Body of pancreas (tissue), 4 donors: ENCODE measurements at regions not wholly inside any gene's neighbourhood (a gene's known extent, or its start where the extent isn't known, plus 50 kb on each side); places are given as distances from the start of the nearest gene placed in this dataset.

Source experiments
- ATAC-seq: fragments of 150-250 bp; one replicate; pipeline ENCODE4 v1.9.1; 2016
- DNase-seq, 4 donors: peaks; one replicate each; pipeline ENCODE4 v3.0.0-alpha.2; 2019
- H3K27ac ChIP-seq, 4 donors: fragments of 200-600 bp; sonication (generic); 1 replicate in 3 of 4; 2 replicates in 1 of 4; pipeline versions ENCODE4 v1.5.1 to v1.6.1; 2016 to 2019; ENCODE audit warnings: mild to moderate bottlenecking in 1 of 4, mixed read lengths in 1 of 4, moderate library complexity in 1 of 4
- H3K27me3 ChIP-seq, 2 donors: fragments of 200-600 bp; sonication (generic); one replicate each; pipeline ENCODE4 v1.6.0; 2016; ENCODE audit warnings: mild to moderate bottlenecking in 1 of 2
- H3K36me3 ChIP-seq, 2 donors: fragments of 200-600 bp; sonication (generic); replicated peaks in 1 of 2; 2 replicates each; pipeline ENCODE4 v1.5.1; 2016; ENCODE audit warnings: low read depth in 2 of 2; ENCODE audit not compliant: insufficient read depth in 1 of 2
- H3K4me1 ChIP-seq: fragments of 200-600 bp; sonication (generic); one replicate; pipeline ENCODE4 v1.6.0; 2016
- H3K4me3 ChIP-seq, 2 donors: fragments of 200-600 bp; sonication (generic); 1 replicate in 1 of 2; 2 replicates in 1 of 2; pipeline ENCODE4 v1.5.1; 2016 to 2019
- H3K9me3 ChIP-seq, 3 donors: fragments of 200-600 bp; sonication (generic); 1 replicate in 2 of 3; 2 replicates in 1 of 3; pipeline ENCODE4 v1.5.1; 2016
- POLR2A ChIP-seq, 3 donors: fragments of 450-650 bp; IDR thresholded peaks; one replicate each; pipeline ENCODE4 v1.6.1; 2016; ENCODE audit warnings: antibody characterized with exemption in 3 of 3, mild to moderate bottlenecking in 2 of 3
- WGBS, 2 donors: methylation state at CpG; one replicate each; pipeline ENCODE4 v1.1.5; 2017; 5-methylcytosine and 5-hydroxymethylcytosine counted together
- intact Hi-C: fragments of 100-400 bp; cut with DNase I; formaldehyde crosslinking; loops from one replicate; pipeline ENCODE4 v1.15.1; 2023
- TF ChIP-seq, protein P1 (sequence below), 7 experiments: fragments of 450-650 bp in 4 of 7; fragments of 200-600 bp in 3 of 7; sonication (generic) in 3 of 7; IDR thresholded peaks; one replicate each; pipeline ENCODE4 v1.5.1; 2016 to 2019; ENCODE audit warnings: antibody characterized with exemption in 7 of 7

DNA sequence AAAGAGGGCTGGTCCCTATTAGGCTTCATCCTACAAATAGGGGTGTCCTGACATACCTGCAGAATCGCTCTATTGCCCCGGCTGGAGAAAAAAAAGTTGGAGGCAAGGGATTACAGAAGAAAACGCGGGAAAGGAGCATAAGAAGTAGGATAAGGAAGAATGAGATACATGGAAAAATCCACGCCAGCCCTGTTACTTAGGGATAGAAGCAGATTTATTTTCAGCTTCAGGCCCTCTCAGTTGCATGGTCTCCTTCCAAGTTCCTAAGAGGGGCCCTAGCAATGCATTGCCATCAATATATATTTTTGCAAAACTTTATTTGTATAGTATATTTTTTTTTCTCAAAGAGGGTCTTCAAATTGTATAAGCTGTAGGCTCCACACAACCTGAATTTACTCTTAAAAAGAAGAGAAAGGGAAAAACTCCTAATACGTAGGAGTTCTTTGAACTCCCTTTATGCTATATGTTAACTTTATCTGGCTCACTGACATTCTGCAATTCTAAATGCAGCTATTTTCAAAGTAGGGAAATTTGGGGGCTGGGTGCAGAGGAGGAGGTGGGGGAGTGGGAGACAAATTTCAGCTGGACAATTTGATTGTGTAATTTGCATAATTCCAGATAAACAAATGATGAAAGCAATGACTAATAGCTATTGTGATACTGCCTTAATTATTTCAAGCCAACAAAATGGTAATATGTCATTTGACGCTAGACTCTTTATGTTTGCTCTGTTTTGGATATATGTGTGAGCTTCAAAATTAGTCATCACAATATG lies 137.7 kb upstream of the TRHDE start:
- 77 to 80% methylated on average over 7 of the region's 7 CpGs for WGBS, 2 donors
- Histone ChIP-seq H3K9me3 (no peaks in the 10 kb centered on the region), H3K4me3 (no peak overlapping the region), H3K36me3 (no peaks in the 10 kb centered on the region), H3K27ac (no peak overlapping the region), H3K27me3 (no peaks in the 10 kb centered on the region), H3K4me1 (no peaks in the 10 kb centered on the region)
- DNase-seq: no peak
- intact Hi-C loops: no loop called here
- no peak for ATAC-seq
- TF ChIP-seq, protein P1, sequence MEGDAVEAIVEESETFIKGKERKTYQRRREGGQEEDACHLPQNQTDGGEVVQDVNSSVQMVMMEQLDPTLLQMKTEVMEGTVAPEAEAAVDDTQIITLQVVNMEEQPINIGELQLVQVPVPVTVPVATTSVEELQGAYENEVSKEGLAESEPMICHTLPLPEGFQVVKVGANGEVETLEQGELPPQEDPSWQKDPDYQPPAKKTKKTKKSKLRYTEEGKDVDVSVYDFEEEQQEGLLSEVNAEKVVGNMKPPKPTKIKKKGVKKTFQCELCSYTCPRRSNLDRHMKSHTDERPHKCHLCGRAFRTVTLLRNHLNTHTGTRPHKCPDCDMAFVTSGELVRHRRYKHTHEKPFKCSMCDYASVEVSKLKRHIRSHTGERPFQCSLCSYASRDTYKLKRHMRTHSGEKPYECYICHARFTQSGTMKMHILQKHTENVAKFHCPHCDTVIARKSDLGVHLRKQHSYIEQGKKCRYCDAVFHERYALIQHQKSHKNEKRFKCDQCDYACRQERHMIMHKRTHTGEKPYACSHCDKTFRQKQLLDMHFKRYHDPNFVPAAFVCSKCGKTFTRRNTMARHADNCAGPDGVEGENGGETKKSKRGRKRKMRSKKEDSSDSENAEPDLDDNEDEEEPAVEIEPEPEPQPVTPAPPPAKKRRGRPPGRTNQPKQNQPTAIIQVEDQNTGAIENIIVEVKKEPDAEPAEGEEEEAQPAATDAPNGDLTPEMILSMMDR (IDR thresholded peaks at IDR 0.05): no peak
- no peak for TF ChIP-seq POLR2A (IDR thresholded peaks at IDR 0.05)

DNA sequence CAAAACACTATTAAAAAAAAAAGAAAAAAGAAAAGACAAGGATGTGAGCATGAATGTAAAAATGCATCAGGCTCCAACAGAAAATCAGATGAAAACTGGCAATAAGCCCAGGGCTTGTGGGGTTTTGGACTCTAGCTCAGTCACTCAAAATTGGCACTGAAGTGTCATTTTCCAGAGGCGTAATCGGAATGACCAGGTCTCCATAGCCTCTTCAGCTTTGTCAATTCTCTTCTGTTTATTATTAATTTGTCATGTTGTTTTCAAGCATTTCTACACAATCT lies 137.2 kb upstream of the TRHDE start:
- Histone ChIP-seq H3K36me3 (no peaks in the 10 kb centered on the region), H3K9me3 (no peaks in the 10 kb centered on the region), H3K4me3 (no peak overlapping the region), H3K4me1 (no peaks in the 10 kb centered on the region), H3K27ac (no peak overlapping the region), H3K27me3 (no peaks in the 10 kb centered on the region)
- DNase-seq (no peak), ATAC-seq (no peak)
- 47 to 55% methylated on average over 2 of the region's 2 CpGs for whole genome bisulfite sequencing, 2 donors
- intact Hi-C loops: no loop called here
- no peak for TF ChIP-seq POLR2A (IDR thresholded peaks at IDR 0.05)
- TF ChIP-seq, protein P1 (IDR thresholded peaks at IDR 0.05): no peak

DNA sequence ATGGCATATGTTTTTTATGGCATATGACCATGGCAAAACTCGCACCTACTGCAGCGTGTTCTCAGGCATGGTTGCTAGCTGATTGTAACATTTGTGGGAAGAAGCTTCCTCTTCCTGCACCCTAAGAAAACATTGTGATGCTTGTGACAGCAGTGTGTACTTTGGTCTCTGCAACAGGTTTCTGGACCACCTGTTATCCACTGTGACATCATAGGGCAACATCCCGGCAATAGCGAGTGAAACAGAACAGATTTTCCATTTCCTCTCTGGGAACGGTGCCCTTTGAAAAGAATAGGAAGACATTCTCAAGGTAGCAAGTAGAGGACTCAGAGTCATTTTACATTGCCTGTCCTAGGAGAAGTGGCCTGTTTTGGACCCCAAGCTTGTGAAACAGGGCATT lies 135.4 kb upstream of the TRHDE start:
- intact Hi-C loops: no loop called here
- Histone ChIP-seq H3K4me1 (no peaks in the 10 kb centered on the region), H3K27ac (no peak overlapping the region), H3K27me3 (no peaks in the 10 kb centered on the region), H3K36me3 (no peaks in the 10 kb centered on the region), H3K4me3 (no peak overlapping the region), H3K9me3 (no peaks in the 10 kb centered on the region)
- TF ChIP-seq POLR2A (IDR thresholded peaks at IDR 0.05): no peak
- no peak for ATAC-seq
- DNase-seq: no peak
- WGBS, 2 donors: 78 to 83% methylated on average over 5 of the region's 5 CpGs

DNA sequence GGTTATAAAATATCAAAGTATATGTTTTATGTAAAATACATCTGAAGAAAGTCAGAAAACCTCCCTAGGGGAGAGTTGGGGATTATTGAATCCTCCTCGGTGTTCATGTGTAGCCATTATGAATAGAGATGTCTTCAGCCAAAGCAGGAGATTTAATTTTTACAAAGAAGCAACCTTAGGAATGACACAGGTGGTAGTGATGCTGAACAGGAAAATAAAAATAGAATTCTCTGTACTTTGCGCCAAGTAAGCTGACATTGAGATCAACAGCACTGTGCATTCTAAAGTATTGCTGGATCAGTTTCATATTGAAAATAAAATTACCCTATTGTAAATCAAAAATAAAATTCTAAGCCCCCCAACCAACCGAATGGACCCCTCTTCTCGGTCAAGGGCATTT lies 132.8 kb upstream of the TRHDE start:
- H3K27me3 ChIP-seq: no peaks in the 10 kb centered on the region
- ATAC-seq (no peak), DNase-seq (no peak)
- H3K36me3 ChIP-seq: no peaks in the 10 kb centered on the region
- TF ChIP-seq, protein P1 (IDR thresholded peaks at IDR 0.05): no peak
- no peak for TF ChIP-seq POLR2A (IDR thresholded peaks at IDR 0.05)
- no peak overlapping the region for H3K27ac ChIP-seq
- H3K4me3 ChIP-seq: no peak overlapping the region
- no peaks in the 10 kb centered on the region for H3K9me3 ChIP-seq
- intact Hi-C loops: no loop called here
- 70 to 77% methylated on average over 4 of the region's 4 CpGs for WGBS, 2 donors
- no peaks in the 10 kb centered on the region for H3K4me1 ChIP-seq

DNA sequence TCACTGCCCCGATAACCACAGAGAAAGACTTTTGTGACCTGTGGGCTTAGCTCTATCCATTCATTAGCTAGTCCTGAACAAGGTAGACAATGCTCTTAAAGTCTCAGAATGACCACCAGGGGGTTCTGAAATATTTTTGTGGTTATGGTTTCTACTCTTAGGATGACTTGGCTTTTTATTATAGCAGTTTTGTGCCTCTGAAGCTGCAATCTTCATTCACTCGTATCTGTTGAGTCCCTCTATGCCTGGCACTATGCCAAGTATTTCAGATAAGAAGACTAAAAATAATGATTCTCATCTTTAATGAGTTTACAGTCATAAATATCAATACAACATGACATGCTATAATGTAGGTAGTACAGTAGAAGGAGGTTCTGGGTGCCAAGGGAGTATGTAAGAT lies 130.8 kb upstream of the TRHDE start:
- Histone ChIP-seq H3K36me3 (no peaks in the 10 kb centered on the region), H3K27me3 (no peaks in the 10 kb centered on the region), H3K27ac (no peak overlapping the region), H3K9me3 (no peaks in the 10 kb centered on the region), H3K4me1 (no peaks in the 10 kb centered on the region), H3K4me3 (no peak overlapping the region)
- DNase-seq (no peak), ATAC-seq (no peak)
- intact Hi-C loops: no loop called here
- TF ChIP-seq POLR2A (IDR thresholded peaks at IDR 0.05): no peak
- TF ChIP-seq, protein P1 (IDR thresholded peaks at IDR 0.05): no peak
- WGBS, 2 donors: 53 to 58% methylated on average over 2 of the region's 2 CpGs
